Osteoblast (primary cell): ENCODE measurements at regions not wholly inside any gene's neighbourhood (a gene's known extent, or its start where the extent isn't known, plus 50 kb on each side); places are given as distances from the start of the nearest gene placed in this dataset.

ENCODE experiments used
- DNase-seq: peaks from one replicate; pipeline ENCODE4 v3.0.0; 2011; ENCODE audit warnings: low spot score, mixed read lengths; ENCODE audit not compliant: insufficient read length; ENCODE audit errors: missing footprints
- H2AFZ ChIP-seq: 2 replicates; pipeline ENCODE4 v1.6.0; 2011; ENCODE audit warnings: mild to moderate bottlenecking, low read length
- H3K27ac ChIP-seq: 2 replicates; pipeline ENCODE4 v1.5.1; 2011; ENCODE audit warnings: mild to moderate bottlenecking, low read depth, low read length, moderate library complexity
- H3K27me3 ChIP-seq: 2 replicates; pipeline ENCODE4 v1.6.0; 2012; ENCODE audit warnings: mild to moderate bottlenecking, control low read depth, inconsistent platforms, low read length, moderate library complexity; ENCODE audit not compliant: insufficient read depth
- H3K36me3 ChIP-seq: 2 replicates; pipeline ENCODE4 v1.5.1; 2011; ENCODE audit warnings: mild to moderate bottlenecking, low read length, control low read depth, moderate library complexity; ENCODE audit not compliant: insufficient read depth
- H3K4me1 ChIP-seq: 2 replicates; pipeline ENCODE4 v1.5.1; 2011; ENCODE audit warnings: mild to moderate bottlenecking, low read length, control low read depth, moderate library complexity; ENCODE audit not compliant: insufficient read depth
- H3K4me2 ChIP-seq: 2 replicates; pipeline ENCODE4 v1.6.0; 2011; ENCODE audit warnings: mild to moderate bottlenecking, low read length; ENCODE audit not compliant: insufficient read depth
- H3K4me3 ChIP-seq: fragments of 200-600 bp; sonication (generic); 3 replicates; pipeline ENCODE4 v1.5.1; 2012; ENCODE audit warnings: mild to moderate bottlenecking, low read length, inconsistent platforms; ENCODE audit not compliant: insufficient read depth
- H3K79me2 ChIP-seq: 2 replicates; pipeline ENCODE4 v1.6.0; 2012; ENCODE audit warnings: mild to moderate bottlenecking, low read length, control low read depth, inconsistent platforms; ENCODE audit not compliant: insufficient read depth
- H3K9me3 ChIP-seq: 2 replicates; pipeline ENCODE4 v1.5.1; 2011; ENCODE audit warnings: low read depth, low read length, control low read depth
- H4K20me1 ChIP-seq: 2 replicates; pipeline ENCODE4 v1.6.0; 2012; ENCODE audit warnings: mild to moderate bottlenecking, low read length, control low read depth; ENCODE audit not compliant: insufficient read depth
- TF ChIP-seq, protein P1 (sequence below): IDR thresholded peaks from 2 replicates; pipeline ENCODE4 v1.5.1; 2011; ENCODE audit warnings: mild to moderate bottlenecking, low read depth, low read length, moderate library complexity; ENCODE audit errors: extremely low read depth

DNA sequence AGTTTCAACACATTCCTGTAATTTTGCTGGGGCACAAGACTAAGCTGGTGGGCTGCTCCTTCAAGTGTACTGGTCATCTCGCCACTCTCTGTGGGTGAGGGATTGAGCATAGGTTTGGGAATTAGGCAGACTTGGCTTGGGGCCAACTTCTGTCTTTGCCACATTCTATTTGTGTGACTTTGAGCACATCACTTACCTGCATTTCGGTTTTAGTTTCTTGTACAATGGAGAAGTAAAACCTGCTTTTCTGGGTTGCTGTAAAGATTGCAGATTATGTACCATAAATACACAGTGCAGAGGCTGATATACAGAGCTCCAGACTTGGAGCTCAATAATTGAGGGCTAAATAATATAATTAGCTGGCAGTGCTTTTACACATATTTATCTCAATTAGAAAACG is 162.1 kb downstream of the C3orf38 start:
- Histone ChIP-seq H3K79me2 (no peaks in the 10 kb centered on the region), H3K9me3 (no peaks in the 10 kb centered on the region), H3K4me2 (no peak overlapping the region), H3K27ac (no peak overlapping the region), H3K27me3 (no peaks in the 10 kb centered on the region), H3K36me3 (no peaks in the 10 kb centered on the region), H2AFZ (no peak overlapping the region), H3K4me3 (no peak overlapping the region), H3K4me1 (no peaks in the 10 kb centered on the region), H4K20me1 (no peaks in the 10 kb centered on the region)
- no peak for DNase-seq
- TF ChIP-seq, protein P1, sequence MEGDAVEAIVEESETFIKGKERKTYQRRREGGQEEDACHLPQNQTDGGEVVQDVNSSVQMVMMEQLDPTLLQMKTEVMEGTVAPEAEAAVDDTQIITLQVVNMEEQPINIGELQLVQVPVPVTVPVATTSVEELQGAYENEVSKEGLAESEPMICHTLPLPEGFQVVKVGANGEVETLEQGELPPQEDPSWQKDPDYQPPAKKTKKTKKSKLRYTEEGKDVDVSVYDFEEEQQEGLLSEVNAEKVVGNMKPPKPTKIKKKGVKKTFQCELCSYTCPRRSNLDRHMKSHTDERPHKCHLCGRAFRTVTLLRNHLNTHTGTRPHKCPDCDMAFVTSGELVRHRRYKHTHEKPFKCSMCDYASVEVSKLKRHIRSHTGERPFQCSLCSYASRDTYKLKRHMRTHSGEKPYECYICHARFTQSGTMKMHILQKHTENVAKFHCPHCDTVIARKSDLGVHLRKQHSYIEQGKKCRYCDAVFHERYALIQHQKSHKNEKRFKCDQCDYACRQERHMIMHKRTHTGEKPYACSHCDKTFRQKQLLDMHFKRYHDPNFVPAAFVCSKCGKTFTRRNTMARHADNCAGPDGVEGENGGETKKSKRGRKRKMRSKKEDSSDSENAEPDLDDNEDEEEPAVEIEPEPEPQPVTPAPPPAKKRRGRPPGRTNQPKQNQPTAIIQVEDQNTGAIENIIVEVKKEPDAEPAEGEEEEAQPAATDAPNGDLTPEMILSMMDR = no peak

DNA sequence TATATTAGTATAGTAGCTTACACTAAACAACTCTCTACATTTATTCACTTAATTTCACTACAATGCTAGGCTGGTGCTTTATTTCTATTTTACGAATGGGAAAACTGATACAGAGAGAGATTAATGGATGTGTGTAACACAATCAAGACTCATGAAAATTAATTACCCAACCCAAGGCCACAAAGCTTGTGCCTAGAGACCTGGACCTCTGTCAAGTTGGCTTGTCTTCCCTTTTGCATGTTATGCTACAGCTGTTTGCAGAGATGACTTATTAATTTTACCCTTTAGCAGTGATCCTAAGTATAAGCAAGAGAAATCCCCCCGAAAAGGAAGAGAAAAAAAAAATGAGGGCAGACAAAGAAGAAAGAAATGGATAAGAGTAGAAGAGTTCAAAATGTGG is 162.5 kb downstream of the C3orf38 start:
- no peak overlapping the region for H2AFZ ChIP-seq
- no peaks in the 10 kb centered on the region for H3K79me2 ChIP-seq

DNA sequence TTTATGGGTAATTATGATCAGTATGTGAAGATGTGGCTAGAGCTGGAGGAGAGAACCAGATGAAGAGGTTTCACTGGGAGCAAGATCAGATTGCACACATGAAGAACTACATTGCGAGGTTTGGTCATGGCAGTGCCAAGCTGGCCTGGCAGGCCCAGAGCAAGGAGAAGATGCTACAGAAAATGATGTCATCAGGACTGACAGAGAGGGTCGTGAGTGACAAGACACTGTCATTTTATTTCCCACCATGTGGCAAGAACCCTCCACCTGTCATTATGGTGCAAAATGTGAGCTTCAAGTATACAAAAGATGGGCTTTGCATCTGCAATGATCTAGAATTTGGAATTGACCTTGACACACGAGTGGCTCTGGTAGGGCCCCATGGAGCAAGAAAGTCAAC is 168.3 kb downstream of the C3orf38 start:
- H3K9me3 ChIP-seq = no peaks in the 10 kb centered on the region
- no peak for DNase-seq
- no peaks in the 10 kb centered on the region for H4K20me1 ChIP-seq
- H3K4me1 ChIP-seq = no peaks in the 10 kb centered on the region
- H3K27me3 ChIP-seq = no peaks in the 10 kb centered on the region
- no peak overlapping the region for H3K27ac ChIP-seq
- H3K79me2 ChIP-seq = no peaks in the 10 kb centered on the region
- TF ChIP-seq, protein P1 = no peak
- H3K4me2 ChIP-seq = no peak overlapping the region
- no peaks in the 10 kb centered on the region for H3K36me3 ChIP-seq
- H2AFZ ChIP-seq = no peak overlapping the region
- H3K4me3 ChIP-seq = no peak overlapping the region

More for the DNA sequence above, 162.5 kb downstream of the C3orf38 start:
- H3K4me3 ChIP-seq = no peak overlapping the region
- no peaks in the 10 kb centered on the region for H3K36me3 ChIP-seq
- no peaks in the 10 kb centered on the region for H4K20me1 ChIP-seq
- no peak for DNase-seq
- no peaks in the 10 kb centered on the region for H3K9me3 ChIP-seq
- no peaks in the 10 kb centered on the region for H3K4me1 ChIP-seq
- no peak overlapping the region for H3K4me2 ChIP-seq
- no peak overlapping the region for H3K27ac ChIP-seq
- TF ChIP-seq, protein P1 = no peak
- no peaks in the 10 kb centered on the region for H3K27me3 ChIP-seq

DNA sequence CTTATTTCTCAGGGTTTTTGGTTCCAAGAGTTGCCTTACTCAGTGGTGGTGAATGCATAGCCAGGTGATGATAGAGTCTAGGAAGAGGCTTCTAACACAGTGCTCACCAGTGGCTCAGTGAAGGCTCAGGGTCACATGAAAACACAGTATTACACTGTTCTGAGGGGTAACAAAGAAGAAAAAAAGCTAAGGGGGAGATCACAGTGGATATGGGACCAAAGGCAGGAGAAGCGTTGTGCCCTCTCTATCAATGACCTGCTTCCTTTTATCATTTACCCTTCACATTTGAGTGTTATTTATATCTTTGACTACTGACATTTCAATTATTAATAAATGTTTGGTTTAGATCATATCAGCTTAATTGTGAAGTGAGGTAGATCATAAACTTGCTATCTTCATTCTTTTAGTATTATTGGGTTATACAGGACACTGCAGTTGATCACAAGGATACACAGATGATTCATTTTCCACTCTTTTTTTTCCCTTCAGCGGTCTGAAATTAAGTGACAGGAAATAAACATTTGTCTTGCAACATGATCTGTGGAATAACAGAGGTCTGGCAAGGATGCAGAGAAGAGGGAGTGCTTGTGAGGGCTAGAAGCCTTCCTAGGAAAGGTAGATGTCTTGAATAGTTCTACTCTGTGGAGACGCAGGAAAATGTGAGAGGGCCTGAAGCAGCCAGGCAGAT is 171.7 kb downstream of the C3orf38 start:
- no peak overlapping the region for H2AFZ ChIP-seq
- H3K79me2 ChIP-seq = no peaks in the 10 kb centered on the region
- no peaks in the 10 kb centered on the region for H4K20me1 ChIP-seq
- H3K36me3 ChIP-seq = no peaks in the 10 kb centered on the region
- no peak overlapping the region for H3K4me2 ChIP-seq
- no peaks in the 10 kb centered on the region for H3K27me3 ChIP-seq
- no peak for DNase-seq
- H3K4me3 ChIP-seq = no peak overlapping the region
- H3K27ac ChIP-seq = no peak overlapping the region
- no peaks in the 10 kb centered on the region for H3K4me1 ChIP-seq
- no peaks in the 10 kb centered on the region for H3K9me3 ChIP-seq
- TF ChIP-seq, protein P1 = no peak
